GM21786 (cell line): ENCODE measurements at regions not wholly inside any gene's neighbourhood (a gene's known extent, or its start where the extent isn't known, plus 50 kb on each side); places are given as distances from the start of the nearest gene placed in this dataset.

Source experiments
- ATAC-seq: cut with Tn5 transposase; IDR thresholded peaks from one replicate; pipeline ENCODE4 v1.9.1; 2021; ENCODE audit not compliant: unreplicated experiment

DNA sequence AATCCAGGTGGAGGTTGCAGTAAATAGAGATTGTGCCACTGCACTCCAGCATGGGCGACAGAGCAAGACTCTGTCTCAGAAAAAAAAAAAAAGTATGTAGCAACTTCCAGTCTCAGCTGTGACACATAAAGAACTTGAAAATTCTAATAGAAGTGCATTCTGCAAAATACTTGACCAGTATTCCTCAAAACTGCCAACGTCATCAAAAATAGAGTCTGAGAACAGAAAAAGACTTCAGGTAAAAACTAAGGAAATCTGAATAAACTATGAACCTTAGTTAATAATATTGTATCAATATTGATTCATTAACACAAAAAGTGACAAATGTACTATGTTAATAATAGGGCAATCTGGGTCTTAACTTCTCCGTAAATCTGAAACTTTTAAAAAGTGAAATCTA, 76.7 kb upstream of the WDR75 start:
- ATAC-seq = no peak

DNA sequence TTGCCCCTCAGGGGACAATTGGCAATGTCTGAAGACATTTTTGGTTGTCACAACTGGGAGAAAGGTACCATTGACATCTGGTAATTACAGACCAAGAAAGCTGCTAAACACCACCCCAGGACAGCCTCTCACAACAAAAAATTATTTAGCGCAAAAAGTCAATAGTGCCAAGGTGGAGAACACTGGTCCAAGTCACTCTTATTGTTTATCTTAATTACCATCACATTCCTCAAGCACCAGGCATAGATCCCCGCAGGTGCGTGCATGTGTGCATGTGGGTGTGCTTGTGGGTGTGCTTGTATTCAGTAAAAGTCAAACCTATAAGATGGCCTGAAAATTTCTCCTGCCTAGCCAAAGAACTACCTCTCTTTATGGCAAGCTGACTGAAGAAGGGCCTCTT, 74.9 kb upstream of the WDR75 start:
- ATAC-seq = no peak

DNA sequence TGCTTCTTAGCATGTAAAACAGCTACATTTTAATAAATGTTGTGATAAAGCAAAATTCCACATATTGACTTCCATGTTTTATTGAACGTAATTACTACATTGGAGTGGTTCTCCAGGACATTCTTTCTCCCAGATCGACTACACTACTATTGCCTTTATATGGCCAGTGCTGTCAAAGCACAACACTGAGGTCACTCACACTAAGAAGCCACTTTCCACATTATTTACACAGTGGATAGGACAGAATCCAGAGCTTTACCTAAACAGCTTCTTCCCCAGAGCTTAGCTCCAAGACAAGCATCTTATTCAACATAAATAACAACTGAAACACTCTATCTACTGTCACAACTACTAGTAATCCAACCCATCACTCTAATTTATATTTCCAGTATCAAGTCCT, 73.9 kb upstream of the WDR75 start:
- ATAC-seq = no peak

DNA sequence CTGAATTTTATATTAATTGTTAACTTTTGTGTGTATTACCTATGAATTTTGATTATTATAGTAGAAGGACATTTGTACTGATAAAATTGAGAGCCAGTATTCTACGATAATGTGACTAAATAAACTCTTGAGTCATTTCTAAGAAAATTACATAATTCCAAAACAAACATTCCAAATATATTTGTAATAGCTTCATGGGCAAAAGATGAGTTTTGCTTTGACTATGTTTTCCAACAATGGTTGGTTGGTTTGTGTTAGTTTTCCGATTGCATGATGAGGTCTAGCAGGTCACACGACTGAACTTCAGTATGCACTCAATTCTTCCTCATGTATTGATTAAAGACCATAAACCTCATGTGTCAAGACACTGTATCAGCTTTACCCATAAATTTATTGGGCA, 71.7 kb upstream of the WDR75 start:
- no peak for ATAC-seq

DNA sequence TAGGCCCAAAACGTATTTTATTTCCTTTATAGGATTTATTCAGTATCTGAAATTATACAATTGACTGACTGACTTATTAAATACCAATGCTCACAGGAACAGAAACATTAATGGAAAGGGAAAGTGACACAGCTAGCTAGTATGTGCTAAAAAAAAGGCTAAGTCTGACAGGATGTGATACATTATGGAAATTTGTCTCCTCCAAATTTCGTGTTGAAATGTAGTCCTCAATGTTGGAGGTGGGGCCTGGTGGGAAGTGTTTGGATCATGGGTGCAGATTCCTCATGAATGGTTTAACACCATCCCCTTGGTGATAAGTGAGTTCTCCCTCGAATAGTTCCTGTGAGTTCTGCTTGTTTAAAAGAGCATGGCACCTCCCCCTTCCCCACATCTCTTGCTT, 70.6 kb upstream of the WDR75 start:
- ATAC-seq = no peak

DNA sequence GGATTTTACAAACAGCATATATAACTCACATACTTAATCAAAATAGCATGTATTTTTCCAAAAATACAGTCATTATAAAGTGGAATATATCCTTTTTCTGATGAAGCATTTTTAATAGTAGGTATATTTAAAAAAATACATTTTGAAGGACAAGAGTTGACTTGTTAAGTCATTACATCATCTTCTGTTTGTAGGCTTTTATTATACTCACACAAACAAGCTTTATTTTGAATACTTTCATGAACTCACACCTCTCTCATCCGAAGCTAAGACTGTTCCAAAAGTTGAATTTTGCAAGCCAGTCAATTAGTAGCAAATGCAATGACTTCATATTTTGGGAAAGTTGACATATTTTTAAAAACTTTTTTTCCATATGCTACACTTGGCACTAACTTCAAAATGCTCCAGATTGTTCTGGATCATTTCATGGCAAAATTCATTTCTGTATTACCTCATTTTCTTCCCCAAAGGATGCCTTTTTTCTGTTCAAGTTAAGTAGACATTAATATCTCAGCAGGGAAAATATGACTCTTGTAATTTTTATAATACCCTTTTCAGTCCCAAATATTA, 68.5 kb upstream of the WDR75 start:
- no peak for ATAC-seq

DNA sequence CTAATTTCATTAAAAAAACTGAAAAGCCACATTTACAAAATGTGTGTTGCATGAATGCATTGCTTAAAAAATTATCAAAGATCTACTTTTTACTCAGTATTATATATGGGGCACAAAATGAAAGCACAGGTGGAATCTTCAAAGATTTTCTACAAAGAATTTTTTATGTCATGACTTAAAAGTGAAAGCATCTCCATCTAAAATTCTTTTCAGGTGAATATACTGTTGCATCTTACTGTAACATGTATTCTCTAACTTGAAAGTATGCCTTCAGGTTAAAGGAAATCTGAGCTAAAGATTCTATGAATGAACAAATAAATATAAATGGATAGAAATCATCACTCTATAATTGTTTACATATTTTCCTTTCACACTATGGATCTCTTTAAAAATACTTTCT, 66.8 kb upstream of the WDR75 start:
- no peak for ATAC-seq

DNA sequence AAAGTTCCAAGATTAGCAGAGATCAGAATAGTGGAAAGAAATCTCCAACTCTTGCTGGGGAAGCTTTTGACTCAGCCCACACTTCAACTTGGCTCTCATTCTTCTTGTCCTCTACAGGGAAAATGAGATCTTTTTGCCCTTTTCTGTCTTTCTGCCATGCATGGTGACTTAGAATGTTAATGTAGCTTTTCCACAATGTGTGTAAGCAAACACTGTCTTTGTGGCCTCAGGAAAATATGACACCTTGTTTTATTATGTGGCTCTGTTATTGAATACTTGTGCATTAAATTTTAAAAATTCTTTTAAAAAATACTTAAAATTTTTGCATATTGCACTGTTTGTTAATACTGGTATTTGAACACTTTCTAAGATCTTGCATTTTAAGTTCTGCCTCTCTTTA, 65.4 kb upstream of the WDR75 start:
- no peak for ATAC-seq

DNA sequence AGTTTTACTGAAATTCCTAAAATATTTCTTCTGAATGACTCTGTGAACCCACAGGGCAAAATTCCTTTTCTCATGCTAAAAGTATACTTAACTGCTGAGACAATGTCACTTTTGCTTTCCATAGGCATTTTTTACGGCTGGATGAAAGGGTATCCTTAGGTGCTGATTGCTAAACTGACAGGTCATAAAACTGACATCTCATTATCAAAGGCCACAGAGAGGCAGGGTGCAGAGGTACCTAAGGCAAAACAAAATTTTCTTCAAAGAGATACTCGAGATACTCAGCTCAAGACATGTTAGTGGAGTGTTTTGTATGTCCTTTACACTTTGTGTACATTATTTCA, 62.0 kb upstream of the WDR75 start:
- ATAC-seq = no peak

DNA sequence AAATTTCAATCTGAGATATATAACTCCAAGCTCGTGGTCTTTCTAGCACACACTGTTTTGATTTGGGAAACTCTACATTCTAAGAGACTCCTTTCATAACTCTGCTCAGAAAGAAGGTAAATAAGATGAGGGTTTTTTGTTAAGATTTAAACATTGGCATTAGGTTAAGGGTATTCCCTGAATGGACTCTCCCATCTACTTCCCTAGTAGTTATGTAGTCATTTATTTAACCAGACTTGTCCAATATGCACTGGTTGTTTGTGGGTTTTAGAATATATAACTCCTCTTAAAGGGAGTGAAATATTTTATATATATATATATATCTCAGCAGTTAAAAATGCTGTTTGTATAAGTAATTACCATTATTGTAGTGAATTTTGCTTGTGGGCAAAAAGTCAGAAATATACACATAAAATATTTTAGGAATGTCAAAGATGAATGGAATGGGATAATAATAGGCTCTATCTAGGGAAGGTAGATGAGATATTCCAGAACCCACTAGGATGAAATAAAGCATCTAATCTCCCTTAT, 61.5 kb upstream of the WDR75 start:
- ATAC-seq = no peak

DNA sequence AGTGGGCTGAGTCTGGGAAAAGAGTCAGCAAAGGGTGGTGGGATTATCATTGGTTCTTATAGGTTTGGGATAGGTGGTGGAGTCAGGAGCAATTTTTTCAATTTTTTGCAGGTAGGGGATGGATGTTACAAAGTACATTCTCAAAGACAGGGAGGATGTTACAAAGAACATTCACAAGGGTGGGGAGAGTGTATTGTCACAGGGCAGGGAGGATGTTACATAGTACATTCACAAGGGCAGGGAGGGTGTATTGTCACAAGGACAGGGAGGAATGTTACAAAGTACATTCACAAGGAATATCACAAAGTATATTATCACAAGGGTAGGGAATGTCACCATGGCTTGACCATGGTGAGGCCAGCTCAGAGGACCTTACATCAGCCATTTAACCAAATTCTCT, 58.6 kb upstream of the WDR75 start:
- no peak for ATAC-seq

DNA sequence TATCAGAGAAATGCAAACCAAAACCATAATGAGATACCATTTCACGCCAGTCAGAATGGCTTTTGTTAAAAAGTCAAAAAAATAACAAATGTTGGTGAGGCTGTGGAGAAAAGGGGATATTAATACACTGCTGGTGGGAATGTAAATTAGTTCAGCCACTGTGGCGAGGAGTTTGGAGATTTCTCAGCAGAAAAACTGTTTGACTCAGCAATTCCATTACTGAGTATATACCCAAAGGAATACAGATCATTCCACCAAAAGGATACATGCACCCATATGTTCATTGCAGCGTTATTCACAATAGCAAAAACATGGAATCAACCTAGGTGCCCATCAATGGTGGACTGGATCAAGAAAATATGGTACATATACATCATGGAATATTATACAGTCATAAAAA, 54.5 kb upstream of the WDR75 start:
- ATAC-seq = no peak

DNA sequence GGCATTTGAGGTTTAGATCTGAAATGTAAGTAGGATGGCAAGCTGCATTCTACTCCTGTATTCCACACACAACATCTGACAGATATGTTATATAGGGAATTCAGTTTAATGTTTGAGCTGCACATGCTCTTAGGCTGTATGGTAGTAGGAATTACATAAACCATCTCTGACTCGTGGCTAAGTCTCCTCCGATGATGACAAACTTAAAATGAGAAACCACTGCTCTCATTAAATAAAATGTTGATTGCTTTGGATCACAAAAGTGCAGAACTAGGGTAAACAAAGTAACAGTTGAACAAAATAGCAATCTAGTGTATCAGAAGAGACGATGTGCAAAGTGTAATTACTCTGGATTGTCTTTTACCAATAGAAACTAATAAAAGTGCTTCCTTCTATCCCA, 50.1 kb upstream of the WDR75 start:
- ATAC-seq = no peak
